ENCODE measurements at regions not wholly inside any gene's neighbourhood (a gene's known extent, or its start where the extent isn't known, plus 50 kb on each side); places are given as distances from the start of the nearest gene placed in this dataset.

DNA sequence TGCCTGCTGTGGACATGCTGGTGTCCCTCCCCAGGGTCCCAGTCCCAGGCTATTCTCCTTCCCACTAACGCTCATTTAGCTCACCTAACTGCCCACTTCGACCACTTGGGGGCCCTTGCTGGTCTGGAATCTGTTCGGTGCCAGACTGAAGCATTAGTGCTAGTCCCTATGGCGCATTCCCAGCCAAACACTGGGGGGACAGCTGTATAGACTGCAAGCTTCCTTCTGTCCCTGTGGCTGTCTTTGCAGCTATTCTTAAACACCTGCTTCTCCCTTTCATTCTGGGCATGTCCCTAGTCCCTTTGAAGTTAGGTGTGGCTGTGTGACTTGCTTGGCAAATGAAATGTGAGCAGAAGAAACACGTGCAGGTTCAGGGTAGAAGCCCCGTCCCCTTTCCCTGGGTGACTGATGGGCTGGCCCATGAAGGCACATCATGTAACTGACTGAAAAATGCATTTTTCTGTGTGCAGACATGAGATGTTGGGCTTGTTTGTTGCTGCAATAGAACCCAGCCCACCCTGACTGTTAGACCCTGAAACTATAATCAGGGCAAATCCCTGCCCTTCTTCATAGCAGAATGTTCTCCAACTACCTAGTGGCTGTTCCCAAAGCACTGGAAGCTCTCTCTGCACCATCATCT lies 134.4 kb downstream of the BARX1 start:
- TF ChIP-seq, protein P1, sequence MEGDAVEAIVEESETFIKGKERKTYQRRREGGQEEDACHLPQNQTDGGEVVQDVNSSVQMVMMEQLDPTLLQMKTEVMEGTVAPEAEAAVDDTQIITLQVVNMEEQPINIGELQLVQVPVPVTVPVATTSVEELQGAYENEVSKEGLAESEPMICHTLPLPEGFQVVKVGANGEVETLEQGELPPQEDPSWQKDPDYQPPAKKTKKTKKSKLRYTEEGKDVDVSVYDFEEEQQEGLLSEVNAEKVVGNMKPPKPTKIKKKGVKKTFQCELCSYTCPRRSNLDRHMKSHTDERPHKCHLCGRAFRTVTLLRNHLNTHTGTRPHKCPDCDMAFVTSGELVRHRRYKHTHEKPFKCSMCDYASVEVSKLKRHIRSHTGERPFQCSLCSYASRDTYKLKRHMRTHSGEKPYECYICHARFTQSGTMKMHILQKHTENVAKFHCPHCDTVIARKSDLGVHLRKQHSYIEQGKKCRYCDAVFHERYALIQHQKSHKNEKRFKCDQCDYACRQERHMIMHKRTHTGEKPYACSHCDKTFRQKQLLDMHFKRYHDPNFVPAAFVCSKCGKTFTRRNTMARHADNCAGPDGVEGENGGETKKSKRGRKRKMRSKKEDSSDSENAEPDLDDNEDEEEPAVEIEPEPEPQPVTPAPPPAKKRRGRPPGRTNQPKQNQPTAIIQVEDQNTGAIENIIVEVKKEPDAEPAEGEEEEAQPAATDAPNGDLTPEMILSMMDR (IDR thresholded peaks at IDR 0.05), result no peak
- TF ChIP-seq POLR2A (IDR thresholded peaks at IDR 0.05) (no peak), EP300 (IDR thresholded peaks at IDR 0.05) (no peak)
